ENCODE measurements at regions not wholly inside any gene's neighbourhood (a gene's known extent, or its start where the extent isn't known, plus 50 kb on each side); places are given as distances from the start of the nearest gene placed in this dataset.

DNA sequence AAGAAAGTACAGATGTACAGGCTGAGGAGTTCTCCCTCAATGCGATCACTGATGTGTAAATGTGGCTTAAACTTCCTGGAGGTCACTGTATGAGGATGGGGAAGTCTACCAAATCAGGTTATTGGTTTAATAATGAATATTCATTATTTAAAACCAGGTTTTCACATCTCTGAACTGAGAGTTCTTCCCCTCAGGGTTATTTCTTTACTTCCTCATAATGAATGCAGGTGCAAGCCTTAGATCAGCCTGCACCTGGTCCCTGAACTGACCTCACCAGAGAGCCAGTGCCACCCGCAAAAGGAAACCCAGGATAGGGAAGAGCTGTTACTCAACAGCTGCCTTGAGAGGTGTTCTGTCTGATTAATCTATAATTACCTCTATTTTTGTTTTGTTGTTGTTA is 369.0 kb downstream of the EPHA4 start:
- no peak for DNase-seq (ENCODE audit: low read depth, low spot score)

- DNase-seq (ENCODE audit: low read depth, low spot score) = no peak
Observed at GRCh38 chr2:221203856-221204255, 368.2 kb downstream of the EPHA4 start.

GRCh38 chr2:221204699-221205098 is 367.4 kb downstream of the EPHA4 start:
- no peak for DNase-seq (ENCODE audit: low read depth, low spot score)

DNA sequence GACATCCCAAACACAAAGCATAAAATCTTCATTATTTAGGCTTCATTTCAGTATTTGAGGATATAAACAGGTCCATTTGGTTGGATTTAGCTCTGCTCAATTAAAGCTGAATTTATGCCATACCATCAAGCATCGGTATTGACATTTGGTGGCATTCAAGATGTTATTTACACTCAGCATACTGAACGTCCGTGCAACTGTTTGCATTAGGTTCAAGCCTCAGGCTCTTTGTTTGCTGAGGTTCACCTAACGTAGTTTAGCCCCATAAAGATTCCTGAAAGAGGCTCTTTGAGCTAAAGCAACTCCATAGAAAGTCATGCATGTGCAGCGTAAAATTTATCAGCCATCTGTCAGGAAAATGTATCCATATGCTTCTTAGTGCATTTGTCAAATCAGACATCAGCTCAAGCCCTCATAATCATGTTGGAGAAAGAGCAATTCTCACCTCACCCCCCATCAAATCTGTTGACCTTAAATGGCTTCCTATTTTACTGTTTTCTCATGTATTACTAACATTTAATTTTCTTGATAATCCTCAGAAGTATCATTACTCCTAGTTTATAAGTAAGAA is 366.9 kb downstream of the EPHA4 start:
- DNase-seq (ENCODE audit: low read depth, low spot score) = no peak

GRCh38 chr2:221210686-221211085 is 361.4 kb downstream of the EPHA4 start:
- DNase-seq (ENCODE audit: low read depth, low spot score) = no peak

GRCh38 chr2:221211653-221212052 is 360.5 kb downstream of the EPHA4 start:
- no peak for DNase-seq (ENCODE audit: low read depth, low spot score)

GRCh38 chr2:221212105-221212504 is 360.0 kb downstream of the EPHA4 start:
- no peak for DNase-seq (ENCODE audit: low read depth, low spot score)

- no peak for DNase-seq (ENCODE audit: low read depth, low spot score)
Observed at GRCh38 chr2:221215487-221215886, 356.6 kb downstream of the EPHA4 start.

DNA sequence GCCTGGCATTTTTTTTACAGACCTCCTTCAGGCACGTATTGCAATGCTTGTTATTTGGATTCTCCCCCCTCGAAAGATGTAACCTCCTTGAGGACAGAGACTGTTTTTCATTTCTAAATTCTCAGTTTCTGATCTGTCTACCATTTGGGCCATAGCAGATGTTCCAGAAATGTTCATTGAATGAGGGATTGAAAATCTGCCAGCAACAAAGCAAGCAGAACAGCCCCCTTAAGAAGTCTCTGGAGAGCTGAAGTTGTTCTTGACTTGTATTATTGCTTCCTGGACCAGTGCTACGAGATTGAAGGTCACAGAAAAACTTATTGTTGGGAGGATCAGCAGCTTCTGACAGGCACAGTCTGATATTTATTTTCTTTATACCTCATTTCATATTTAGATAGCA is 355.5 kb downstream of the EPHA4 start:
- DNase-seq (ENCODE audit: low read depth, low spot score) = no peak

- DNase-seq (ENCODE audit: low read depth, low spot score) = no peak
Observed at GRCh38 chr2:221225752-221226151, 346.4 kb downstream of the EPHA4 start.

GRCh38 chr2:221228214-221228769 is 343.8 kb downstream of the EPHA4 start:
- DNase-seq (ENCODE audit: low read depth, low spot score) = no peak

DNA sequence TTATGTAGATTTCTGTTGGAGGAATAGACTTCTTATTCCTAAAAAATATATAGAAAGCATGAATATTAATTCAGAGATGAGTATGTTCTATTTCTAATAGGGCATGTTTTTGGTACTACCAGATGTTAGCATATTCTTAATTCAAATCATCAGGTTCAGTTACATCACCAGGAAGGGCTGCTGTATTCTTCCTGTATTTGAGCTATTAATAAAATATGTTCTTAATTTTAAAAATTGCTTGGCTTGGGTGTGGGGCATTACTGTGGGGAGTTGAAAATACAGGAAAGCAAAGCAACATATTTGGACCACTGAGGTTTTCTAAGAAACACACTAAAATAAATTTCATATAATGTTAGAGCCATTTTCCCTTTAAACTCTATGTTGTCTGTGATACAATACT is 343.0 kb downstream of the EPHA4 start:
- no peak for DNase-seq (ENCODE audit: low read depth, low spot score)

GRCh38 chr2:221231511-221231910 is 340.6 kb downstream of the EPHA4 start:
- no peak for DNase-seq (ENCODE audit: low read depth, low spot score)

DNA sequence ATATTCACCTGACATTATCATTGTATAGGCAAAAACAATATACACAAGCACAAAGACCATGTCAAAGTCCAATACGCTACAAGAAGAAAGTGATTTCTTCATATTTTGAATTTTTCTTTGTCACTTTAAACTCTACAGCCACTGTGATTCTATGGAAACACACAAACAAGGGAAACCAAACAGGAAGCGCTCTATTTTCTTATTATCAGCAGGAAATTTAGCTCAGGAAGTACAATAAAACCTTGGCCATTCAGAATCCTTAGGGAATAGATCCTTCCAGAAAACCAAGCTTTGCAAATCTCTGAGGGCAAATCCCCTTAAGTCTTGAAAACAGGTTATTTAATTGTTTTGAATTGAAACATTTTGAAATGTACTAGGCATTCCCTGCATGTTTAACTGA is 336.2 kb downstream of the EPHA4 start:
- no peak for DNase-seq (ENCODE audit: low read depth, low spot score)

GRCh38 chr2:221241072-221241471 is 331.0 kb downstream of the EPHA4 start:
- DNase-seq (ENCODE audit: low read depth, low spot score) = no peak

- no peak for DNase-seq (ENCODE audit: low read depth, low spot score)
Observed at GRCh38 chr2:221243771-221244170, 328.3 kb downstream of the EPHA4 start.

GRCh38 chr2:221245045-221245444 is 327.1 kb downstream of the EPHA4 start:
- DNase-seq (ENCODE audit: low read depth, low spot score) = no peak

DNA sequence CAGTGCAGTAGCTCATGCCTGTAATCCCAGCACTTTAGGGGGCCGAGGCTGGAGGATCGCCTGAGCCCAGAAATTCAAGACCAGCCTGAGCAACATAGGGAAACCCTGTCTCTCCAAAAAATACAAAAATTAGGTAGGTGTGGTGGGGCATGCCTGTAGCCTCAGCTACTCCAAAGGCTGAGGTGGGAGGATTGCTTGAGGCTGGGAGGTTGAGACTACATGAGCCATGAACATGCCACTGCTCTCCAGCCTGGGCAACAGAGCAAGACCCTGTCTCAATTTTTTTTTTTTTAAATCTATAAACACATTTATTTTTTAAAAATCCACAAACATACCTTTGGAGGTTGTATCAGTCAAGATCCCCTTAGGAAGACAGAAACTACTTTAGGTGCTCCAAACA is 326.3 kb downstream of the EPHA4 start:
- no peak for DNase-seq (ENCODE audit: low read depth, low spot score)

DNA sequence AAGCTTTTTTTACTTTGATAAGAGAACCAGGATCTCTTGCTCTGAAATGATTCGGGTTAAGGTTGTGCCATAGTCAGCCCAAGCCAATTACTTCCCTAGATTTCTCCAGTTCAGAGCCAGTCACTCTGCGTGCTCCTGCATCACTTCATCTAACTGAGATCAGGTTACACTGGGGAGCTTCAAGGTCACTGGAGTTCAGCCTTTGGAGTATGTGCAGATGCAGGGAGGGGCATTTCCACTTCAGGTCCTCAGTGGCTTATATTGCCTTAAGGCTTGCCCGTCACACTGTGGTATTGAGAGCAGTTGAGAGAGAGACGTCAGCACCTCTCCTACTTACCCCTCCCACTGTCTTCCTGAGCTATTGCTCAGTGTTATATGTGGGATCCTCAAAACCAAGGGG is 317.8 kb downstream of the EPHA4 start:
- no peak for DNase-seq (ENCODE audit: low read depth, low spot score)

DNA sequence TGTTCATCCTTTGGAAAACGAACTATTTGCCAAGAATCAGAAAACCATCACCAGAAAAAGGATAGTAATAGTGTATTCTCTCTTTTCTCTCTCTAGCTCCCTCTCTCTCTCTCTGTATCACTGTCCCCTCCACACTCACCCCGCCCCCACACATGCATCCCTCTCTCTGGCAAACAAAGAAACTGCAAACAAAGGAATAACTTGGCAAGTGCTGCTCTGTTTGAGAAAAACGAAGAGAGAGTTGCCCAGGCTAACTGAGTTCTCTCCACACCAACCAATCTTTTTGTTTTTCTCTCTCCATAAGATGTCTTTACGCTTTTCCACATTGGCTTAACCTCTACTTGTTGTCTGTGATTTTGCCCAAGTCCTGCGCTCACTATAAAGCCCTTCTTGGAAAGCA is 316.2 kb downstream of the EPHA4 start:
- no peak for DNase-seq (ENCODE audit: low read depth, low spot score)

- no peak for DNase-seq (ENCODE audit: low read depth, low spot score)
Observed at GRCh38 chr2:221258464-221258863, 313.6 kb downstream of the EPHA4 start.

- DNase-seq (ENCODE audit: low read depth, low spot score) = no peak
Observed at GRCh38 chr2:221262651-221263050, 309.5 kb downstream of the EPHA4 start.

DNA sequence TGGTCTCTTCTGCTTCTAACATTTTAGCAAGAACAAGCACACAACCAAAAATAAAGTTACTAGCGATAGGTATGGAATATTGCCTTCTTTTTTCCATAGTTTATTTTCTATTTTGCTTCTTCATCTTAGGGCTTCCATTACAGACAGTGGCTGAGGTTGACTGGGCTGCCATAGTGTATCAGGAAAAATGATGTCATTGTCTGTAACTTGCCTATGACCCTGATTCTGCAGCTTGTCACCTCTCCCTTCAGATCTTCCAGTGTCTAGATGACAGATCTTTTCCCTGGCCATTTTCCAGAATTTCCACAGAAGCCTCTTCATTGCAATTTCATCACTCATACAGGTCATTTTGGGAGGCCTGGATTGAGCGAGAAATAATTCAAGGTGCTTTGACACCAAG is 308.5 kb downstream of the EPHA4 start:
- no peak for DNase-seq (ENCODE audit: low read depth, low spot score)

DNA sequence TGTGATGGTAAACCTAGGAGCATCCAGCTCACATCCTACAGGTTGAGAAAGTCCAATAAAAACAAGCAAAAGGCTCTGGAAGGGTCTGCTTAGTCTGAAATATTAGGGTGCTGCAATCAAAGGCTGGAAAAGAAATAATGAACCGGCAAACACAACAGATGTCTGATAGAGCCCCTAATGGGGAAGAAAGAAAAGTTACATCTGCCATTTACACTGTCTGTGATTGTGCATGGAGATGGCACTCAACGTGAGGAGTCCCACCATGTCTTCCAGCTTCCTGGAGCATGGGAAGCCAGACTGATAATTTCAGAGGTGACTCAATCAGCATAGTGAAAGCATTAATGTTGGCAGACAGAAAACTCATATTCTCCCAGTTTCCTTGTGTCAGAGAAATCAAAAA is 307.8 kb downstream of the EPHA4 start:
- DNase-seq (ENCODE audit: low read depth, low spot score) = no peak

All from brain pericyte (primary cell).